A673 (cell line): ENCODE measurements at regions not wholly inside any gene's neighbourhood (a gene's known extent, or its start where the extent isn't known, plus 50 kb on each side); places are given as distances from the start of the nearest gene placed in this dataset.

Source experiments
- BruUV-seq: library from RNA; stranded (reverse); fragments of 400-500 nt; replicated peaks from 2 replicates; lab custom pipeline; 2021; lab: Mats Ljungman, UMichigan
- CTCF ChIA-PET: fragments of 300-600 bp; sonication (Branson Sonifier 250); formaldehyde crosslinking; loops from one replicate; lab custom pipeline; 2022; ENCODE audit warnings: antibody characterized with exemption; lab: Charles Lee
- POLR2A ChIA-PET: fragments of 300-600 bp; sonication (Branson Sonifier 250); formaldehyde crosslinking; loops from one replicate; lab custom pipeline; 2022; ENCODE audit warnings: antibody characterized with exemption; ENCODE audit not compliant: low non-redundant PET; lab: Charles Lee
- DNase-seq: peaks from one replicate; pipeline ENCODE4 v3.0.0-alpha.2; 2015; ENCODE audit warnings: low spot score
- H3K27ac ChIP-seq: fragments of 200-600 bp; sonication (generic); 2 replicates; pipeline ENCODE4 v1.5.1; 2016; ENCODE audit warnings: mixed run types, low read depth, mild to moderate bottlenecking, mixed read lengths, antibody characterized with exemption, low read length; ENCODE audit not compliant: poor library complexity, severe bottlenecking
- H3K27me3 ChIP-seq: fragments of 200-600 bp; sonication (generic); replicated peaks from 2 replicates; pipeline ENCODE4 v1.6.1; 2017; ENCODE audit warnings: mixed run types, low read depth, mild to moderate bottlenecking, mixed read lengths, antibody characterized with exemption, low read length; ENCODE audit not compliant: insufficient read depth, poor library complexity
- H3K36me3 ChIP-seq: fragments of 200-600 bp; sonication (generic); 2 replicates; pipeline ENCODE4 v1.6.1; 2016; ENCODE audit warnings: mixed run types, mild to moderate bottlenecking, mixed read lengths, antibody characterized with exemption, low read length; ENCODE audit not compliant: insufficient read depth, poor library complexity, severe bottlenecking
- H3K4me1 ChIP-seq: fragments of 200-600 bp; sonication (generic); 2 replicates; pipeline ENCODE4 v1.6.1; 2017; ENCODE audit warnings: mixed run types, mild to moderate bottlenecking, mixed read lengths, antibody characterized with exemption, low read length; ENCODE audit not compliant: insufficient read depth, poor library complexity, severe bottlenecking
- H3K4me3 ChIP-seq: fragments of 200-600 bp; sonication (generic); 2 replicates; pipeline ENCODE4 v1.5.1; 2016; ENCODE audit warnings: low read depth, mixed run types, mild to moderate bottlenecking, mixed read lengths, low read length; ENCODE audit not compliant: poor library complexity, severe bottlenecking
- H3K9me3 ChIP-seq: fragments of 200-600 bp; sonication (generic); 2 replicates; pipeline ENCODE4 v1.6.1; 2016; ENCODE audit warnings: mixed run types, low read depth, mild to moderate bottlenecking, mixed read lengths, antibody characterized with exemption, low read length; ENCODE audit not compliant: poor library complexity, severe bottlenecking
- CTCF ChIP-seq: fragments of 300-800, 200-600 bp; sonication (generic); conservative IDR thresholded peaks from 2 replicates; pipeline ENCODE4 v1.5.1; 2017; ENCODE audit warnings: low read depth, mild to moderate bottlenecking, antibody characterized with exemption, low read length, moderate library complexity, mixed read lengths
- EZH2 ChIP-seq: fragments of 200-600 bp; sonication (generic); IDR thresholded peaks from 2 replicates; pipeline ENCODE4 v1.6.1; 2017; ENCODE audit warnings: borderline replicate concordance, low read depth, mild to moderate bottlenecking, mixed read lengths, antibody characterized with exemption, low read length; ENCODE audit not compliant: poor library complexity, severe bottlenecking
- intact Hi-C: fragments of 100-400 bp; cut with micrococcal nuclease; formaldehyde crosslinking; loops from one replicate; pipeline ENCODE4 v1.10.0; 2022; ENCODE audit not compliant: unreplicated experiment

- Histone ChIP-seq H3K9me3 (no peaks in the 10 kb centered on the region), H3K27ac (no peak overlapping the region), H3K4me1 (no peaks in the 10 kb centered on the region), H3K27me3 (no peaks in the 10 kb centered on the region), H3K4me3 (no peak overlapping the region), H3K36me3 (no peaks in the 10 kb centered on the region)
- BruUV-seq: no TSS peak
- TF ChIP-seq EZH2: no peak
- intact Hi-C loops: no loop called here
- DNase-seq: no peak
- POLR2A ChIA-PET: no interaction called here
- CTCF ChIA-PET: no interaction called here
Observed at GRCh38 chr13:66189986-66190385, 1040.2 kb downstream of the PCDH9 start.

GRCh38 chr13:66180836-66181235 is 1049.3 kb downstream of the PCDH9 start:
- no peak for TF ChIP-seq EZH2
- no peak for TF ChIP-seq CTCF
- no peaks in the 10 kb centered on the region for H3K36me3 ChIP-seq
- no peak overlapping the region for H3K4me3 ChIP-seq
- H3K4me1 ChIP-seq: no peaks in the 10 kb centered on the region
- no peaks in the 10 kb centered on the region for H3K9me3 ChIP-seq
- ChIA-PET POLR2A (no interaction called here), CTCF (no interaction called here)
- no peak for DNase-seq
- no peak overlapping the region for H3K27ac ChIP-seq
- no TSS peak for BruUV-seq
- intact Hi-C loops: no loop called here
- H3K27me3 ChIP-seq: no peaks in the 10 kb centered on the region

- Histone ChIP-seq H3K27me3 (no peaks in the 10 kb centered on the region), H3K27ac (no peak overlapping the region), H3K9me3 (no peaks in the 10 kb centered on the region), H3K4me3 (no peak overlapping the region), H3K4me1 (no peaks in the 10 kb centered on the region), H3K36me3 (no peaks in the 10 kb centered on the region)
- CTCF ChIA-PET: no interaction called here
- BruUV-seq: no TSS peak
- POLR2A ChIA-PET: no interaction called here
- no peak for DNase-seq
- intact Hi-C loops: no loop called here
- TF ChIP-seq CTCF: no peak
- TF ChIP-seq EZH2: no peak
Observed at GRCh38 chr13:66171920-66172319, 1058.2 kb downstream of the PCDH9 start.

GRCh38 chr13:66162470-66162869 is 1067.7 kb downstream of the PCDH9 start:
- intact Hi-C loops: no loop called here
- Histone ChIP-seq H3K27ac (no peak overlapping the region), H3K4me3 (no peak overlapping the region), H3K9me3 (no peaks in the 10 kb centered on the region), H3K36me3 (no peaks in the 10 kb centered on the region), H3K27me3 (no peaks in the 10 kb centered on the region), H3K4me1 (no peaks in the 10 kb centered on the region)
- TF ChIP-seq EZH2 (no peak), CTCF (no peak)
- DNase-seq: no peak
- POLR2A ChIA-PET: no interaction called here
- BruUV-seq: no TSS peak
- CTCF ChIA-PET: no interaction called here
